Stimulated activated CD8-positive, alpha-beta memory T cell treated with anti-CD3 and anti-CD28 coated beads, Interleukin-4, amount 100 ng/mL, for 24 hours (primary cell): ENCODE measurements at regions not wholly inside any gene's neighbourhood (a gene's known extent, or its start where the extent isn't known, plus 50 kb on each side); places are given as distances from the start of the nearest gene placed in this dataset.

Source experiments
- DNase-seq: peaks from one replicate; pipeline ENCODE4 v3.0.0-alpha.2; 2020; ENCODE audit warnings: low read depth

GRCh38 chr12:111196532-111196931 is 172.4 kb downstream of the PHETA1 start:
- DNase-seq: no peak

GRCh38 chr12:111195316-111195715 is 173.6 kb downstream of the PHETA1 start:
- DNase-seq: no peak

GRCh38 chr12:111194703-111195051 is 174.2 kb downstream of the PHETA1 start:
- DNase-seq: no peak

- DNase-seq: no peak
These were observed 174.8 kb downstream of the PHETA1 start for GRCh38 chr12:111193977-111194702.

GRCh38 chr12:111193496-111193895 is 175.4 kb downstream of the PHETA1 start:
- no peak for DNase-seq

- DNase-seq: no peak
These were observed 175.8 kb downstream of the PHETA1 start for GRCh38 chr12:111193067-111193466.

- no peak for DNase-seq
These were observed 176.2 kb downstream of the PHETA1 start for GRCh38 chr12:111192647-111193046.

GRCh38 chr12:111190741-111191526 is 178.0 kb downstream of the PHETA1 start:
- no peak for DNase-seq

GRCh38 chr12:111189792-111190191 is 179.1 kb downstream of the PHETA1 start:
- DNase-seq: no peak

GRCh38 chr12:111188436-111188835 is 180.5 kb downstream of the PHETA1 start:
- no peak for DNase-seq

GRCh38 chr12:111186347-111186746 is 182.5 kb downstream of the PHETA1 start:
- DNase-seq: no peak

GRCh38 chr12:111185889-111186227 is 183.0 kb downstream of the PHETA1 start:
- DNase-seq: no peak

GRCh38 chr12:111185206-111185888 is 183.5 kb downstream of the PHETA1 start:
- DNase-seq: no peak

- DNase-seq: no peak
These were observed 184.7 kb downstream of the PHETA1 start for GRCh38 chr12:111184161-111184560.

GRCh38 chr12:111183094-111183493 is 185.8 kb downstream of the PHETA1 start:
- DNase-seq: no peak

GRCh38 chr12:111182382-111182781 is 186.5 kb downstream of the PHETA1 start:
- DNase-seq: no peak

GRCh38 chr12:111181143-111181726 is 187.7 kb downstream of the PHETA1 start:
- no peak for DNase-seq

GRCh38 chr12:111180426-111181142 is 188.3 kb downstream of the PHETA1 start:
- no peak for DNase-seq

GRCh38 chr12:111178181-111179081 is 190.5 kb downstream of the PHETA1 start:
- DNase-seq: no peak

- DNase-seq: no peak
These were observed 193.3 kb downstream of the PHETA1 start for GRCh38 chr12:111175396-111176094.
